ENCODE measurements at regions not wholly inside any gene's neighbourhood (a gene's known extent, or its start where the extent isn't known, plus 50 kb on each side); places are given as distances from the start of the nearest gene placed in this dataset.

DNA sequence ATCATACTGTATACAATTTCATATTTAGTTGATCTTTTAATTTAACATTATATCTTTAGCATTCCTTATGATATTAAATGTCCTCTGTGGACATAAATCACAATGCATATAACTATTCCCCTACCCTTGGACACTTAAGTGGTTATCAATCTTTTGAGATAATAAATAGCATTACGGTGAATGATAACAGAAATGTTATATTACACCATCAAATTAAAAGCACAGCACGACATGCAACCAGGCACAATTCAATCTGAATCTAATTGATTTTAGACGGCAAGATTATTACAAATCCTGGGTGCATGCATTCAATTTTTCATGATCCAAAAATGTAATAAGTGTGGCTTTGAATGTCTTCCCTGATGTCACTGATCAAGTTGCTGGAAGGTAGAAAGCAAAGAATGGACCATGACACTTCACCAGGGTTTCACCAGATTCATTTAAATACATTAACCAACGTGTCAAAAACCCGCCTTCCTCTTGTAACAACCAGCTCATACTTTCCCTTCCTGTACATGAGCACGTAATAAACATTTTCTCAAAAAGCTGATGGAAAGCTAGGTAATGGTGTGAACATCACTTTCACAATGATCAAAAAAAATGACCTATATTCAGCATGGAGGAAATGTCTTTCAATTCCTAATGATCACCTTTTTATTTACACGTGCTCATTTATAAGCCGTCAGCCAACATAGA, 513.7 kb upstream of the ID2 start:
- no peak for DNase-seq (ENCODE audit: low spot score)

DNA sequence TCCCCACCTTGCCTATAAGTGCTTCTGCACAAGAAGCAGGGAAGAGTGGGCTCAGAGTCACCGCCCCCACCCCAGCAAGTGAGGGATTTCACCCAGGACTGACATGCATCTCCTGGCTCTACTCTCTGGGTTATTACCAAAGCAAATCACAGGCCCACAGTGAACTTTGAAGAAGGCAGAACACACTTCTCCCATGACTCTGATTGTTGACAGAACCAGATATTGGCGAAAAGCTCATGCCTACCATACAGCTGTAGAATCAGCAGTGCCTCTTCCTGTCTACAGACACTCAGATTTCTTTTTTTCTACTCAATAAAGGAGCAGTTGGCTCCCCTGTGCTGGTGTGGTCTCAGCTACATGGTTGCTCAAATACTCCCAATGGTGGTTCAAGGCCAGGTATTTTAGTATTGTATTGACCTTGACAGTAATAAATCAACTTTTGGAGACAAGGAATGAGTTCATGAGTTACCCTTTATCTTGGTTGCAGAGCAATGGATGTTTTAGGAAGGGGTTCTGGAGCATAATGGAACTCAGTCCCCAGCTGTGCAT, 512.9 kb upstream of the ID2 start:
- no peak for DNase-seq (ENCODE audit: low spot score)

DNA sequence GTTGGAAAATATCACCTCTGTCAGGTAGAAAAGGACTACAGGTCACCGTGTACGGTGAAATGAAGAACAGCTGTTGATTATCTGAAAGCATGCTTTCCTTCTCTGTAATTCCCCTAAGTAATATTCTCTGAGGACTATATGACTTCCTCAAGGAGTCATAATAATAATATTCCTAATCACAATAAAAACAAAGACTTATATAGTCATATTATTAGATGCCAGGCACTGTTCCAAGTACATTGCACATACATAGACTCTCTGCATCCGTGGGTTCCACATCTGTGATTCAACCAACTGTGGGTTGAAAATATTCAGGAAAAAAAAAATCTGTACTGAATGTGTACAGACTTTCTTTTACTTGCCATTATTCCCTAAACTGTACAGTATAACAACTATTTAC, 512.4 kb upstream of the ID2 start:
- no peak for DNase-seq (ENCODE audit: low spot score)

DNA sequence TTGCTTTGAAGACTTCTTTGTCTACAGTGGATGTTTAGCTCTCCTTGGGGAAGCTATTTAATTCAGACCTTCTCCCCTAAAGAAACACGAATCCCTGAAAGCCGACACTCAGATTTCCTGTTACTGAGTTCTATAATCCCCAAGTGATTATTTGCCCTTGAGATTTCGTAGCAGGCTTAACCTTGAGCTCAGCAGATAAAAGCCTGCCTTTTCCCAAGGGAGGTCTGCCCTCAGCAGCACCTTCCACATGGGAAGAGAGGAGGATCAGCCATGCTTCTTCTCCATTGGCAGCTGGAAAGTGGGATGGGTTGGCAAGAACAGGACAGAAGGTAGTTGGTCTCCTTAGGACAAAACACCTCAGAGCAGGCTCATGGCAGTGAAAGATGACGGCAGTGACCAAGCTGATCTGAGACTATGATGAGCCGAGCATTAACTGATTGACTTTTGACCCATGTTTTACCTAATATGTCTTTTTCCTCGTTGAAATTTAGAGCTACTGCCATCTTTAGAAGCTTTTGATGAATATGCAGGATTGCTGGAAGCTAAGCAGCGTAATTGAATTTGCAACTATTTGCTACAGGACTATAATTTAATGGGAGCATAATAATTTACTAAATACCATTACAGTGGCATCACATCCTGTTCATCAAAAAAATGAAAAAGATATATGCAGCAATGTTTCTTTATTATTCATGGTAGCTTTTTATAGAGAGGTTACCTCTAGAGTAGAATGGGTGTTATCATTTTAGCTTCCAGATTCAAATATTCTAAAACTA, 511.1 kb upstream of the ID2 start:
- no peak for DNase-seq (ENCODE audit: low spot score)

DNA sequence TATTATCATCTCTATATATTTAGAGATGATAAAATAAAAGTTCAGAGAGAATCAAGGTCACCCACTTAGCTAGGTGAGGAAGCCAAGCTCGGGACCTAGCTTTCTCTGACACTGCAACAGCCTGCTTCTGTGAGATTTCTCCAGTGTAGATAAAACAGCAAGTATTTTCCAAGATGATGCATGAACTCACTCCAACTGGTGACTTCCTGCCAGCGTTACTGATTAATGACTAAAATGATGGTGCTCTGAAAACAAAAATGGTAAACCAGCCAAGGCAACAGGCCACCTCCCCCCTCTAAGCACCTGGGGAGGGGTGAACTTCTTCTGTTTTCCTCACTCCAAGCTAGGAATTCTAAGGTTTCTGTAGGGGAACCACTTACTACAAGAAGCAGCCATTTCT, 510.2 kb upstream of the ID2 start:
- no peak for DNase-seq (ENCODE audit: low spot score)

DNA sequence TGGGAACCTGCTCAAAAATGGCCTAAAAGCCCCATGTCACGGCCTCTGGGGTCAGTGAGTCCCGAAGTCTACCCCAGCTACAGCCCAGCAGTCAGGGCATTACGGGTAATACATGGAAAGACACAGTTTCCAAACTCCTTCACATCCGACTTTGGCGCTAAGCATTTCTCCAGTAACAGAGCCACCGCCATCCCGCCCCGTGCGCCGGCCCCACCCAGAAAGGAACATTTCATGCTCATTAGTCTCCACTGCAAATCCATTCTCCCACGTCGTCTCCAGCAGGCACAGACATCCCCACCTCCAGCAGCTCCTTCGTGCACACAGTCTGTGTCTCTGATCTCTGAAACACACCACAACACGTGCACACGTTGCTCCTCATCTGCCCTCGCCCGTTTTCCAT, 509.2 kb upstream of the ID2 start:
- DNase-seq (ENCODE audit: low spot score): no peak

DNA sequence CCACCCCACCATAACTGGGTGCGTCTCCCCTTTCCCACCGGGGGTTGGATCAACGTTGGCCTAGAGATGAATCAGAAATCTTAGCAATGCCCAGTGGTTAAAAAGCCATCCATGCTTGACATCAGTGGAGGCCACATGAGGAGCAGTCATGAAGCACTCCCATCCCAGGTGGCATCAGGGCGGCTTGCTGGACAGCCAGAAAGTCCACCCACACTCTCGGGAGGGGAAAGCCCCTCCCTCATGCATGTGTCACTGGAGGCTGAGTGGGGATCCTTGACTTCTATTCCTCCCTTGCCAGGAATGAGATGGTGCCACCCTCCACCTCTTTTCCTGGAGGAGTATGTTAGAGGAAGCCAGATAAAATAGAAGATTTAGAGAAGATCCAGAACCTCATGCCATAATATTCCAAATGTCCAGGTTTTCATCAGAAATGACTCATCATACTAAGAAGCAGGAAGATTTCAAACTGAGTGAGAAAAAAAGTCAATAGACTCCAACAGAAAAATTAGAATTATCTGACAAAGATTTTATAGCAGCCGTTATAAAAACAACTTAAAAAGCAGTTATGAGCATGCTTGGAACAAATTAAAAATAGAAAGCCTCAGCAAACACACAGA, 507.1 kb upstream of the ID2 start:
- DNase-seq (ENCODE audit: low spot score): no peak

DNA sequence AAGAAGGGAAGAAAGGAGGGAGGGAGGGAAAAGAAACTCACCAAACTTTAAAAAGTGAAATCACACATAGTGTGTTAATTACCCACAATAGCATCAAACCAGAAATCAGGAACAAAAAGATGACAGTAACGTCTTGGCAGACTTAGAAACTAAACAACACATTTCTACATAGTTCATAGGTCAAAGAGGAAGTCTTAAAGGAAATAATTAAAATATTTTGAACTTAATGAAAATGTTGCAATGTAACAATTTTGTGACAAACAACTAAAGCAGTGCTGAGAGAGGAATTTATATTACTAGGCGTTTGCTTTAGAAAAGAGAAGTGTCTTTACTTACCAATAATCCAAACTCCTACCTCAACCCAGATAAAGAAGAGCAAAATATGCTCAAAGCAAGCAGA, 505.0 kb upstream of the ID2 start:
- no peak for DNase-seq (ENCODE audit: low spot score)

DNA sequence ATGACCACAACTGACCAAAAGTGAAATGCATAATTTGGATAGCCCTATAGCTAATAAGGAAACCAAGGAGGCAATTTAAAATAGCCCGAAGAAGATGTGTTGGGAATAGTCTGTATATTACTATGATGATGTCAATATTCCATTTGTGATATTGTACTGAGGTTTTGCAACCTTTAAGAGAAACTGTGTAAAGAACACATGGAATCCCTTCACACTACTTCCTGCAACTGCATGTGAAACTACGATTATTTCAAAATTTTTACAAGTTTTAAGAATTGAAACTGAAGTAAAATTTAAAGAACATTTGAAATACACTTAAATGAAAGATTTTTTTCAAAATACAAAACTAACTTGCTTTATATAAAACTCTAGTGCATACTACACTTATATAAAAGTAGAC, 504.3 kb upstream of the ID2 start:
- no peak for DNase-seq (ENCODE audit: low spot score)

DNA sequence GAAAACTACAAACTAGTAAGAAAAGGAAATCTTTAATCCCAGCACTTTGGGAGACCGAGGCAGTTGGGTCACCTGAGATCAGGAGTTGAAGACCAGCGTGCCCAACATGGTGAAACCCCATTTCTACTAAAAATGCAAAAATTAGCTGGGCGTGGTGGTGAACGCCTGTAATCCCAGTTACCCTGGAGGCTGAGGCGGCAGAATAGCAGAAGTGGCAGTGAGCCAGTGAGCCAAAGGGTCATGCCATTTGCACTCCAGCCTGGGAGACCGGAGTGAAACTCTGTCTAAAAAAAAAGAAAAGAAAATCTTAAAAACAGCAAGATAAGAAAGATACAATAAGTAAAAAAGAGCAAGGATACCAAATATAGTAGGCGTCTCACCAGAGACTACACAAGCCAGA, 502.9 kb upstream of the ID2 start:
- no peak for DNase-seq (ENCODE audit: low spot score)

DNA sequence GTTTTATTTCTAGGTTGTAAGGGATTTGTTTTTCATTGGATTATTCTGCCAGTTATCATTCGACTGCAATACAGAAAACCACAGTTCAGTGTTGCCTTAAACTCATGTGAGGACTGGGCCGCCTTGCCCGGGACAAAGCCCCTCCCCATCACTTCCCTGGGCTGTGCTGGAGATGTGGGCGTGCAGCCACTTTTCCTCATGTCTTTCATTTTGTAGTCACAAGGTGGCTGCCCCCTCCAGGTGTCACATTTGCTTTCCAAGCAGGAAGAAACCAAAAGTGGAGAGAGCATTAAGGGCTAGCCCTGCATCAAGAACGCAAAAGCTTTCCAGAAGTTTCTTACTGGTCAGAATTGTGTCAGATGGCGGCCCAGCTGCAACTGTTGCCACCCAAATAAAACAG, 492.5 kb upstream of the ID2 start:
- DNase-seq (ENCODE audit: low spot score): no peak

DNA sequence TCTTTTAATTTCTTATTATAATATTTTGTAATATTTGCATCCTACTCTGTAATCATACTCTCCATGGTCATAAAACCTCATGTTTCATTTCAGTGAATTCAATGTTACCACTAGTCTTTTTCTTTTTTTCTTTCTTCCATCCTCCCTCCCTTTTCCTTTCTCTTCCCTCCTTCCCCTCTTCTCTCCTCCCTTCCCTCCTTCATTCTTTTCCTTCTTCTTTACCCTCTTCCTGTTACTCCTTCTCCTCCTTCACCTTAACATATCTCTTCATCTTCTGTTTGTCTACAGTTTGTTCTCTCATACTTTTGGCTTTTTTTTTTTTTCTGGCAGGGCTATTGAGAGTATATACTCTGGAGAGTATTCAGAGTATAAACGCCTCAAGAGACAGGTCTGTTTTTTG, 491.6 kb upstream of the ID2 start:
- no peak for DNase-seq (ENCODE audit: low spot score)

DNA sequence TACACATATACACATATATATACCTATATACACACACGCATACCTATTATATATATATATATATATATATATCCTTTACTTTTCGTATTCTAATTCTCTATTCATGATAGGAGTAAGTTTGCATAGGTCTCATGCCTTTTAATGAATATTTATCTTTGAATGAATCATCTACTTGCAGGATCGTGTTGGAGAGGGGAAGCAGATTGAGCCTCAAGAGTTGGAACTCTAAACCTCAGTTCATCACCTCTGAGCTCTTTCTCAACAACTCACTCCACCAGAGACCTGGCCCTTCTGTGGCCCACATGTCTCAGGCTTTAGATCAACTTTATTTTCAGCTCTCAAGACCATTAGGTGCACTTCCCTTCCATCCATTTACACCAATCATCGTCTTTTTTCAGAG, 490.4 kb upstream of the ID2 start:
- DNase-seq (ENCODE audit: low spot score): no peak

DNA sequence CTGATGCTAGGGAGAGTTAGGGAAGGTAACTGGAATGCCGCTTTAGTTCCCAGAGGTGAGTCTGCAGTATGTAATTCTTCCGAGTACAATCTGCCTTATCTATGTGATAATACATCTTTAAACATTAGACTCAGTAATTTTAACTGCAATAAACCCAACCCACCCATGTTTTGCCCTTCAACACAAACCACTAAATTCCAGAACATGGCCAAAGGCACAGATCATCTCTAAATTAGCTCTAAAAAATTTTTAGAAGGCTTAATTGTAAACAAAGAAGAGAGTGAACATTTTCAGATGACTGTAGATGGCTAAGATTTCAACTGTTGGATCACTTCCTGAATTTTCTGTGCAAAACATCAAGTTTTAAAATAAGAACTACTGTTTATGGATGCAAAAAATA, 488.7 kb upstream of the ID2 start:
- DNase-seq (ENCODE audit: low spot score): no peak

DNA sequence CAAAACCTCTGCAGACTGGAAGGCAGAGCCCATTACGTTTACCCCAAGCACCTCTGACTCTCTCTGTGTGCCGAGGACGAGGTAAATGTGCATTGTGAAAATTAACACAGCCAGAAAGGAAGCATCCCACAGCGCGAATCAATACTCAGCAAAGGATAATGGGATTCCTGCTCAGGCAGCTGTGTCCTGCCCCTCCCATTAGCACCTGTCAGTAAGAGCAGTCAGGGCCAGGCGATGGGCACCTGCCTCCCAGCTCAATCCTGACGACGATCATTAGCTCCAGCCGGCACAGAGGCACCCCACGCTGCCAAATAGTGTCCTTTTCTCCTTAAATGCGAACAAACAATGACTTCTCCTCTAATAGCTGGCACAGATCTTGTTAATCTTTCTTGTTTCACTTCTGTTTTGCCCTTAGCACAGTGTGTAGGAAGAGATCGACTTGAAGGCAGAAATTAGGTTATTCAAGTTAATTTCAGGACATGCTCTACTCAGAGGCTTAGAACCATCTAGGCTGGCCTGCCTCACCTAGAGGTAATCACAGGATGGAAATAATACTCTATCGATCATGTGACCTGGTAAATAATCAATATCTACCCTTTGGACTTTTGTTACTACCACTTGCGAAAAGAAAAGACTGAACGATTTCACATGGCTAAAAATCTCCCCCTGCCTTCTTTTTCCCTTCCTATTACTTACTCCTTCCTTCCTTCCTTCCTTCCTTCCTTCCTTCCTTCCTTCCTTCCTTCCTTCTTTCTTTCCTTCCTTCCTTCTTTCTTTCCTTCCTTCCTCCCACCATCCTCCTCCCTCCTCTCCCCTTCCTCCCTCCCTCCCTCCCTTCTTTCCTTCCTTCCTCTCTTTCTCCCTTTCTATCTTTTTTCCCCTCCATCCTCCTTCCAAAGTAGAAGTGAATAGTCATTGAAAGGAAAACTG, 487.9 kb upstream of the ID2 start:
- no peak for DNase-seq (ENCODE audit: low spot score)

DNA sequence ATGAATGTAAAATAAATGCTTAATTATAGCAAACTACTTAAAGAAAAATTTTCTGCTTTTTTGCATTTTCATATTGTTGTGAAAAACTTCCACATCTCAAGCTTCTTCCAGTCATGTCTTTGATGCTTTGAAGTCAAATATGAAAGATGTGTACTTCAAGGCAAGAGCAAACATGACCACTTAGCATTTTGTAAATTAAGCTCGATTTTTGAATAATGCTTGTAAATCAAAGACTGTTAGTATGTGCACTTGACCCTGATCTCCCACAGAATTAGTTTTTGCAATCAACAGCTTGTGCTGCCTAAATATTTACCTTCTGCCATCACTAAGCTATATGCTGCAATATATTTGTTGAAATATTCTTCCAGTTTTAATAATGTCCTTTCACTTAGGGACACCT, 486.1 kb upstream of the ID2 start:
- DNase-seq (ENCODE audit: low spot score): no peak

DNA sequence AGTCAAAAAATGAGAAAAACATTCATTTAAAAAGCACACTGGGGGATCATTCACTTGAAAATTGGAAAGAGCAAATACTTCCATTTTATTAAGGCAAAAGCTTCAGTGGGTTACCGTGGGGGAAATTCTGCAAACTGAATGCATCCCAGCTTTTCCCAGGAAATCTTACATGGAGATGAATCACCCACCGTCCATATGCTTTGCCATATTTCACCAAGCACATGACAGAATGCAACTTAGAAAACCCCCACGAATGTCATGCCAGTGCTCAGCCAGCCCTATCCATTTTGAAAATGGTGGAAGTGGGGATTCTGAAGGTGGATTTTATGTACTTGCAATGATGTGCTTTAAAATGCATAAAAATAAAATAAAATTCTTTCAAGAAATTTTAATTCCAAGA, 485.5 kb upstream of the ID2 start:
- no peak for DNase-seq (ENCODE audit: low spot score)

DNA sequence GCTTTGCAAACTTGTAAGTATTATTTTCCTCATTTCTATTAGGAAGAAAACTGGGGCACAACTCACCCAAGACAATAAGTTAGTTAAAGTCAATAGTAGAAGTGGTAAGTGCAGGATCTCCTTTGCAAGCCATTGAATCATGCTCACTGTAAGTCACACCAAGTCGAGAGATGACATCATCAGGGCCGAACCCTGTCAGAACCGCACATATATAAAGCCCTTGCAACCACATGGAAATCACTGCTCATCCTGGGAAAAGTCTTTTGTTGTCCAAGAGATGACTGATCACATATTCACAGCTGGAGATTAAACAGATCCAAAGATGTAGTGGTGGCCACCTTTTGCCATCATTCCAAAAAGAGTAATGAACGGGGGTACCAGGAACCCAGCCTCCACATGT, 484.8 kb upstream of the ID2 start:
- DNase-seq (ENCODE audit: low spot score): no peak

DNA sequence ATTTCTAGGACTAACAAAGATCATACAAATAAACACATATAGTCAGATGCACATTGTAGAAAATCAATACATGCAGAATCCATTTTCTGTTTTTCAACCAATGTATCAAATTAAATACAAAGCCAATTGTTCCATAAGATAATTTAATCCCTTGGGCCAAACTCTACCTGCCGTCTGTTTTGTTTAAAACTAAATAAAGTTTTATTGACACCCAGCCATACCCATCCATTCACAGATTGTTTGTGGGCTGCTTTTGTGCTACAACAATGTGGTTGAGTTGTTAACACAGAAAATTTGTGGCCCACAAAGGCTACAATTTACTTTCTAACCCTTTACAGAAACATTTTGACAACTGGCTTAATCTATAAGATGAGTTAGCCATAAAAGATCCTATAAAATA, 484.0 kb upstream of the ID2 start:
- DNase-seq (ENCODE audit: low spot score): no peak

DNA sequence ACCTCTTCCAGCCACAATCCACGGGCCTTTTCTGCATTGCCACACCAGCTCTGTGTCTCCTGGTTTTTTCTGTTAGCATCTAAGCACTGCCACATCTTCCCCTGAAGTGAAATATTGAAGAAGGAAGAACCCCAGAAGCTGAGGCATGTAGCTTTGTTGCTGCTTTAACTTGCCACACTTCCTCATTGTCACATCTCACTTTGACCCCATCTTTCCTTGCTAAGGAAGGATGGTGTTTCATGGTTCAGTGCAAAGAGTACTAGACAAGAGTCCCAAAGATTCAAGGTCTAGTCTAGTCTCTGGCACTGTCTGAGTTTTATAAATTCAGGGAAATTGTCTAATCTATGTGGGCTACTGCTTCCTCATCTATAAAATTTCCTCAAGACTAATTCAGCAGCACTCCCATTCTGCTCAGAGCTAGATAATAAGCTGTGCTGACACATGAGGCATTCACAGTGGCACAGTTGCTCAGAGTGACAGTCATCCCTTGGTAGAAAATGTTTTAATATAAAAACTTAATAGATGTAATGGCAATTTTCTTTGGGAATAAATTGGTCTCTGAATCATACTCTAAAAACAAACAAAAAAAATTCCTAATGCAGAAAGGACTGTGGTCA, 483.0 kb upstream of the ID2 start:
- no peak for DNase-seq (ENCODE audit: low spot score)

DNA sequence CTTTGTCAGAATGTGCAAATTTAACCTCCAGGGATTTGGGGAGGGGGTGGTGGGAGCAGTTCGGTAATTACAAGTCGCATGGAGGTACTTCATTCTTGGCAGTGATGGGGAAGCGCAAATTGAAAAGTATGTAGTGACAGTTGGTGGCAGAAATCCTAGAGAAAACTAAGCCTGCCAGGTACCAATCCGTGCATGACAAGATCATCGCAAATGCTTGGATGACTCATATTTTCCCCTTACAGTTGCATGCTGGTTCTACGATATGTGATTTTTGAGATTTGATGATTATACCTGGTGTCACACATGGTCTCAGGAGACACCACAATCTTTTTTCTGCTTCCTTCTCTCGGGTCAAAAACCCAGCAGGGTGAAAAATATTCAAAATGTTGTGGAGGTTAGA, 479.7 kb upstream of the ID2 start:
- DNase-seq (ENCODE audit: low spot score): no peak

DNA sequence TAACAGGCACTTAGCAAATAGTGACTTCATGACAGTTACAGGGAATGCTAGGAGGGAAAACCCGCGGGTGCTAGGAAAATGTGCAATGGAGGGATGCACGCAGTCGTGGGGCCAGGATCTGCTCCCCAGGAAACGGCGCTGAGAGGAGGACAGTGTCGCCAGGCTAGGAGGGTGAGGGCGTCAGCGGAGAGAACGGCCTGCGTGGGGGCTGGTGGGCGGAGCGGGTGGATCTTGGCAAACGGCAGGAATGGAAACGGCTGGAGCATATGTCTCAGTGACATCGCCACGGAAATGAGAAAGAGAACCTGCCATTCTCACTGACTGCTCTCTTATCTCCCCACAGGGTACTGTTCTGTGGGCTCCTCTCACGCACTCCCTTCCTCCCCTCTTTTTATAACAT, 478.5 kb upstream of the ID2 start:
- no peak for DNase-seq (ENCODE audit: low spot score)

All from COLO829 (cell line).